ENCODE measurements at regions not wholly inside any gene's neighbourhood (a gene's known extent, or its start where the extent isn't known, plus 50 kb on each side); places are given as distances from the start of the nearest gene placed in this dataset.

DNA sequence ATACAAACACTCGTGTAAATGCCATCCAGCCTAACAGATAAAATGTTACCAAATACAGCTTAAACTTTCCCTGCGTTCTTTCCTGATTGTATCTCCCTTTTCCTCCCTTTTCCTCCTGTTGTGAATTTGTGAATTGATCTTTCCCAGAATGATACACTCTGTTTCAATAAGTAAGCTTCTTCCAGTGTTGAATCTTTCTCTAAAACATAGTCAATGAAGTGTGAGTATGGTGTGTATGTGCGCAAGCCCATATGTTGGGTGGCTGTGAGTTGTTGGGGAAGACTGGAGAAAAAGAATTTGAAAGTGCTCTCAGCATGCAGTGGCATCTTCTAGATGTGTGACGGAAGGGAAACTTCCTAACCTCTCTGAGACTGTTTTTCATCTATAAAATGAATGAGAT is 143.1 kb upstream of the KLF4 start:
- DNase-seq (ENCODE audit: low read depth, low spot score) = no peak
- intact Hi-C loops (cut with micrococcal nuclease) (loop anchor here (10.0 kb wide), 1 partner anchor 642 kb away; no protein-coding TSS in a partner anchor), dilution Hi-C loops (cut with MboI; ENCODE audit: extremely low pct_ligation_motif_present, low sequenced_read_pairs) (no loop called here)
- TF ChIP-seq, protein P1, sequence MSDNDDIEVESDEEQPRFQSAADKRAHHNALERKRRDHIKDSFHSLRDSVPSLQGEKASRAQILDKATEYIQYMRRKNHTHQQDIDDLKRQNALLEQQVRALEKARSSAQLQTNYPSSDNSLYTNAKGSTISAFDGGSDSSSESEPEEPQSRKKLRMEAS (IDR thresholded peaks at IDR 0.05; ENCODE audit: insufficient read depth, insufficient read length) = no peak
- TF ChIP-seq FOS (IDR thresholded peaks at IDR 0.05; ENCODE audit: borderline replicate concordance, insufficient read depth, low read length) = no peak
- no peak for TF ChIP-seq JUN (IDR thresholded peaks at IDR 0.05; ENCODE audit: borderline replicate concordance, insufficient read depth, insufficient read length, low read depth)
- TF ChIP-seq POLR2A (IDR thresholded peaks at IDR 0.05; ENCODE audit: low read depth, low read length) = no peak
- TF ChIP-seq EZH2 (IDR thresholded peaks at IDR 0.05; ENCODE audit: borderline replicate concordance, low read depth, low read length, severe bottlenecking) = no peak
- no peak for FAIRE-seq
- Histone ChIP-seq H4K20me1 (replicated peaks; ENCODE audit: control insufficient read depth, extremely low read depth, insufficient read depth, low read length) (no peaks in the 10 kb centered on the region), H3K9me1 (replicated peaks; ENCODE audit: control insufficient read depth, extremely low read depth, insufficient read depth, low read length) (no peaks in the 10 kb centered on the region), H3K27me3 (ENCODE audit: control insufficient read depth in 2 of 2, insufficient read depth in 2 of 2, low read length in 2 of 2) (peaks cover 0 to 1% of the 10 kb centered on the region in 2 experiments), H3K79me2 (ENCODE audit: control insufficient read depth, insufficient read depth, low read length) (no peaks in the 10 kb centered on the region), H3K9ac (replicated peaks; ENCODE audit: extremely low read depth, insufficient read depth, low read length) (no peak overlapping the region), H3K27ac (ENCODE audit: insufficient read depth, low read depth, low read length) (no peak overlapping the region), H2AFZ (ENCODE audit: low read depth, low read length) (no peak overlapping the region), H3K36me3 (ENCODE audit: control insufficient read depth in 2 of 2, extremely low read depth in 1 of 2, insufficient read depth in 2 of 2, low read length in 2 of 2) (no peaks in the 10 kb centered on the region), H3K4me3 (replicated peaks in 1 of 3; ENCODE audit: insufficient read depth in 1 of 3, low read depth in 1 of 3, low read length in 3 of 3) (no peak overlapping the region), H3K9me3 (replicated peaks; ENCODE audit: control insufficient read depth, insufficient read depth, low read length) (no peaks in the 10 kb centered on the region), H3K4me1 (ENCODE audit: control insufficient read depth, extremely low read depth, insufficient read depth, low read length) (peaks cover 6% of the 10 kb centered on the region), H3K4me2 (ENCODE audit: insufficient read depth, low read length) (no peak overlapping the region)
- POLR2A ChIA-PET = no interaction called here
- CTCF ChIA-PET = interaction anchor here (1.0 kb wide), 1 partner anchor 27 kb away, joined by 3 read pairs; no protein-coding TSS in a partner anchor
- BruUV-seq (replicated peaks) = no TSS peak

DNA sequence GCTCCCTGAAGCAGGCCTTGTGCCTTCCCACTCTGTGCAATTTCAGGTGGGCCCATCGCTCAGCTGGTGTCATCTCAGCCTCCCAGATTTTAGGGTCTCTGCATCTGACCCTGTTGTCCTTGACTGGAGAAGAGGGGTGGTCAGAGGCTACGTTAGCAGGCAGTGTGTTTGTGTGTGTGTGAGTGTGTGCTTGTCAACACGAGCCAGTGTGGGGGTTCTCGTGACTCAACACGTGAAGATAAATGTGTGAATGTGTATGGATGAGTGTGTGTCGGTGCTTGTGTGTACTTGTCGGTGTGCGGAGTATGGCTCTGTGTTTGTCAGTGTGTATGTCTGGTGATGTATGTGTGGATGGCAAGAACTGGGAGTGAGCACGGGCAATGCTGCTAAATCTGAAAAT is 142.6 kb upstream of the KLF4 start:
- Histone ChIP-seq H3K9me3 (replicated peaks; ENCODE audit: control insufficient read depth, insufficient read depth, low read length) (no peaks in the 10 kb centered on the region), H3K27ac (ENCODE audit: insufficient read depth, low read depth, low read length) (no peak overlapping the region), H3K79me2 (ENCODE audit: control insufficient read depth, insufficient read depth, low read length) (no peaks in the 10 kb centered on the region), H2AFZ (ENCODE audit: low read depth, low read length) (no peak overlapping the region), H3K9ac (replicated peaks; ENCODE audit: extremely low read depth, insufficient read depth, low read length) (no peak overlapping the region), H3K9me1 (replicated peaks; ENCODE audit: control insufficient read depth, extremely low read depth, insufficient read depth, low read length) (no peaks in the 10 kb centered on the region), H3K4me3 (replicated peaks in 1 of 3; ENCODE audit: insufficient read depth in 1 of 3, low read depth in 1 of 3, low read length in 3 of 3) (no peak overlapping the region), H3K36me3 (ENCODE audit: control insufficient read depth in 2 of 2, extremely low read depth in 1 of 2, insufficient read depth in 2 of 2, low read length in 2 of 2) (no peaks in the 10 kb centered on the region), H3K4me2 (ENCODE audit: insufficient read depth, low read length) (no peak overlapping the region), H3K27me3 (ENCODE audit: control insufficient read depth in 2 of 2, insufficient read depth in 2 of 2, low read length in 2 of 2) (peaks cover 0 to 1% of the 10 kb centered on the region in 2 experiments), H3K4me1 (ENCODE audit: control insufficient read depth, extremely low read depth, insufficient read depth, low read length) (peaks cover 4% of the 10 kb centered on the region), H4K20me1 (replicated peaks; ENCODE audit: control insufficient read depth, extremely low read depth, insufficient read depth, low read length) (no peaks in the 10 kb centered on the region)
- no TSS peak for BruUV-seq (replicated peaks)
- intact Hi-C loops (cut with micrococcal nuclease) = loop anchor here (10.0 kb wide), 1 partner anchor 643 kb away; no protein-coding TSS in a partner anchor
- no peak for FAIRE-seq
- ChIA-PET POLR2A (no interaction called here), CTCF (interaction anchor here (1.0 kb wide), 1 partner anchor 27 kb away, joined by 3 read pairs; no protein-coding TSS in a partner anchor)
- no peak for DNase-seq (ENCODE audit: low read depth, low spot score)
- no peak for TF ChIP-seq JUN (IDR thresholded peaks at IDR 0.05; ENCODE audit: borderline replicate concordance, insufficient read depth, insufficient read length, low read depth)
- TF ChIP-seq POLR2AphosphoS5 (IDR thresholded peaks at IDR 0.05; ENCODE audit: insufficient read depth, low read depth, low read length) = no peak
- TF ChIP-seq FOS (IDR thresholded peaks at IDR 0.05; ENCODE audit: borderline replicate concordance, insufficient read depth, low read length) = no peak
- TF ChIP-seq MYC (IDR thresholded peaks at IDR 0.05; ENCODE audit: low read depth, low read length) = no peak
- TF ChIP-seq, protein P1 (IDR thresholded peaks at IDR 0.05; ENCODE audit: insufficient read depth, insufficient read length) = no peak
- TF ChIP-seq EZH2 (IDR thresholded peaks at IDR 0.05; ENCODE audit: borderline replicate concordance, low read depth, low read length, severe bottlenecking) = no peak
- TF ChIP-seq GATA2 (IDR thresholded peaks at IDR 0.05; ENCODE audit: insufficient read depth, insufficient read length, low read depth, low read length) = no peak
- TF ChIP-seq, protein P2, sequence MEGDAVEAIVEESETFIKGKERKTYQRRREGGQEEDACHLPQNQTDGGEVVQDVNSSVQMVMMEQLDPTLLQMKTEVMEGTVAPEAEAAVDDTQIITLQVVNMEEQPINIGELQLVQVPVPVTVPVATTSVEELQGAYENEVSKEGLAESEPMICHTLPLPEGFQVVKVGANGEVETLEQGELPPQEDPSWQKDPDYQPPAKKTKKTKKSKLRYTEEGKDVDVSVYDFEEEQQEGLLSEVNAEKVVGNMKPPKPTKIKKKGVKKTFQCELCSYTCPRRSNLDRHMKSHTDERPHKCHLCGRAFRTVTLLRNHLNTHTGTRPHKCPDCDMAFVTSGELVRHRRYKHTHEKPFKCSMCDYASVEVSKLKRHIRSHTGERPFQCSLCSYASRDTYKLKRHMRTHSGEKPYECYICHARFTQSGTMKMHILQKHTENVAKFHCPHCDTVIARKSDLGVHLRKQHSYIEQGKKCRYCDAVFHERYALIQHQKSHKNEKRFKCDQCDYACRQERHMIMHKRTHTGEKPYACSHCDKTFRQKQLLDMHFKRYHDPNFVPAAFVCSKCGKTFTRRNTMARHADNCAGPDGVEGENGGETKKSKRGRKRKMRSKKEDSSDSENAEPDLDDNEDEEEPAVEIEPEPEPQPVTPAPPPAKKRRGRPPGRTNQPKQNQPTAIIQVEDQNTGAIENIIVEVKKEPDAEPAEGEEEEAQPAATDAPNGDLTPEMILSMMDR (IDR thresholded peaks at IDR 0.05; ENCODE audit: extremely low read depth in 1 of 2, insufficient read depth in 1 of 2, low read depth in 1 of 2, low read length in 2 of 2) = no peak
- no peak for TF ChIP-seq POLR2A (IDR thresholded peaks at IDR 0.05; ENCODE audit: low read depth, low read length)
- dilution Hi-C loops (cut with MboI; ENCODE audit: extremely low pct_ligation_motif_present, low sequenced_read_pairs) = no loop called here

All from endothelial cell of umbilical vein (primary cell).